Heart right ventricle (tissue), 16 donors: ENCODE measurements at regions not wholly inside any gene's neighbourhood (a gene's known extent, or its start where the extent isn't known, plus 50 kb on each side); places are given as distances from the start of the nearest gene placed in this dataset.
A peak's percentile ranks its signal among the peaks of the same experiment; 100 is the strongest.

Experiments
- ATAC-seq, 8 donors: fragments of 200-7000 bp; cut with Tn5 transposase; one replicate each; pipeline ENCODE4 v1.9.1; 2020; ENCODE audit warnings: mild to moderate bottlenecking in 8 of 8, moderate library complexity in 8 of 8, moderate number of reproducible peaks in 1 of 8
- DNase-seq, 2 donors: peaks; one replicate each; pipeline ENCODE4 v3.0.0-alpha.2; 2020
- H3K27ac ChIP-seq, 10 donors: fragments of 200-600 bp; sonication (generic) in 2 of 10; one replicate each; pipeline versions ENCODE4 v1.5.0 to v1.8.0; 2020 to 2022; ENCODE audit warnings: mild to moderate bottlenecking in 3 of 10
- H3K27me3 ChIP-seq, 7 donors: fragments of 200-600 bp; one replicate each; pipeline ENCODE4 v1.8.0; 2021 to 2022; ENCODE audit warnings: mild to moderate bottlenecking in 2 of 7
- H3K36me3 ChIP-seq, 9 donors: fragments of 200-600 bp; sonication (generic) in 1 of 9; one replicate each; pipeline versions ENCODE4 v1.5.0 to v1.8.0; 2020 to 2022; ENCODE audit warnings: mild to moderate bottlenecking in 2 of 9
- H3K4me1 ChIP-seq, 9 donors: fragments of 200-600 bp; sonication (generic) in 1 of 9; one replicate each; pipeline versions ENCODE4 v1.5.0 to v1.8.0; 2020 to 2022; ENCODE audit warnings: mild to moderate bottlenecking in 4 of 9
- H3K4me3 ChIP-seq, 10 donors: fragments of 200-600 bp; sonication (generic) in 2 of 10; one replicate each; pipeline versions ENCODE4 v1.5.0 to v1.8.0; 2020 to 2022; ENCODE audit warnings: mild to moderate bottlenecking in 7 of 10, moderate library complexity in 2 of 10
- H3K9me3 ChIP-seq, 11 donors: fragments of 200-600 bp in 10 of 11; sonication (generic) in 2 of 11; one replicate each; pipeline versions ENCODE4 v1.5.0 to v1.8.0; 2013 to 2022; ENCODE audit warnings: mild to moderate bottlenecking in 2 of 11, control low read depth in 1 of 11, moderate library complexity in 1 of 11
- CTCF ChIP-seq, 9 donors: fragments of 200-600 bp; sonication (generic) in 2 of 9; IDR thresholded peaks; one replicate each; pipeline versions ENCODE4 v1.5.0 to v1.8.0; 2021 to 2022; ENCODE audit warnings: antibody characterized with exemption in 9 of 9, mild to moderate bottlenecking in 5 of 9, moderate library complexity in 1 of 9
- WGBS, 2 donors: extraction: QIAGEN DNeasy Blood & Tissue Kit; methylation state at CpG; one replicate each; pipeline ENCODE4 v1.1.7; 2013; ENCODE audit warnings: inconsistent platforms in 1 of 2; 5-methylcytosine and 5-hydroxymethylcytosine counted together
- intact Hi-C, 10 donors: fragments of 100-400 bp; cut with DNase I; formaldehyde crosslinking; loops; one replicate each; pipeline versions ENCODE4 v1.11.1 to v1.14.2; 2022
- donor health status: Arrhythmogenic right ventricular cardiomyopathy.
- donor health status: ischemic (EF 13 %, LVEDD 7.1; RV severe dilation, severe dysfunction).
- donor health status: healthy with polysubstance abuse.
- donor health status: DM: no; HTN: yes; CAD: no.
- donor health status: DM: no; HTN: no; CAD: no.
- donor health status: ischemic (EF 25% LVEDD 6.9; RV normal size, moderate dysfunction).
- donor health status: ischemic (EF 25% LVEDD 5.7; RV mildly dilated, moderate dysfunction).
- donor health status: healthy.
- donor health status: DM: yes; HTN: yes; CAD: no.
- donor health status: Ischemic cardiomyopathy.
- donor health status: ischemic (EF 35%, LVEDD 5.7; RV mildly dilated, moderate dysfunction).
- donor health status: nonischemic (EF 11% LVEDD 7.7; RV severe dilation, severe dysfunction).
- donor health status: DM: yes; HTN: yes; CAD: no.
- donor health status: PGD.
- donor health status: ischemic (EF 29% LVEDD 5.4; RV normal size, mild dysfunction).
- donor health status: nonischemic (EF 23%, LVEDD 6.1; RV moderate dilation, normal function).

GRCh38 chr17:13400491-13400890 is 201.2 kb downstream of the HS3ST3A1 start:
- no peaks in the 10 kb centered on the region for H3K36me3 ChIP-seq
- H3K4me3 ChIP-seq: no peak overlapping the region
- intact Hi-C loops: no loop called here
- H3K27ac ChIP-seq: no peak overlapping the region
- H3K9me3 ChIP-seq: no peaks in the 10 kb centered on the region
- peaks cover 0 to 18% (median 10%) of the 10 kb centered on the region in 9 donors for H3K4me1 ChIP-seq
- 83 to 87% methylated on average over 2 of the region's 2 CpGs for WGBS, 2 donors
- ATAC-seq (no peak), DNase-seq (no peak)
- no peaks in the 10 kb centered on the region for H3K27me3 ChIP-seq
- no peak for TF ChIP-seq CTCF (IDR thresholded peaks at IDR 0.05)

- intact Hi-C loops: no loop called here
- ATAC-seq (peak in 4 of 8 donors; percentile 19 to 72 (median 36)), DNase-seq (no peak)
- Histone ChIP-seq H3K27ac (no peak overlapping the region), H3K4me3 (no peak overlapping the region), H3K36me3 (no peaks in the 10 kb centered on the region), H3K27me3 (no peaks in the 10 kb centered on the region), H3K4me1 (peaks cover 0 to 3% (median 0%) of the 10 kb centered on the region in 9 donors), H3K9me3 (no peaks in the 10 kb centered on the region)
- 41 to 66% methylated on average over 1 of the region's 1 CpG for WGBS, 2 donors
- no peak for TF ChIP-seq CTCF (IDR thresholded peaks at IDR 0.05)
These were observed 202.9 kb downstream of the HS3ST3A1 start for GRCh38 chr17:13398853-13399252.

DNA sequence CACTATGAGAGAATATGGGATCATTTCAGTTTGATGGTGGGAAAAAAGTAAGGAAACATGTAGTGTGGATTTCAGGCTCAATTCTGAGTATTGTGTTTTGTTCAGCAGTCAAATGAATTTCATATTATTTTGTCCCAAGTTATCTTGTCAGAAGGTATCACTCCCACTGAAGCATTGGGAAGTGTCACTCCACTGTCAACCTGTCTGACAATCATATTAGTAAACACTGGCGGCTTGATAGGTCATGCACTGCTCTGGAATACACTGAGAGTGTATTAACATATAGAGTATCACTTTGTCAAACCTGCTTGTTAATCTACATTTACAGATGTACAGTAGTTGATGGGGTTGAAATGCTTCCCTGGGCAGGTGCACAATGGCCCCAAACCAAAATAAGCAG is 203.6 kb downstream of the HS3ST3A1 start:
- Histone ChIP-seq H3K27me3 (no peaks in the 10 kb centered on the region), H3K4me1 (peaks cover 0 to 5% (median 0%) of the 10 kb centered on the region in 9 donors), H3K4me3 (no peak overlapping the region), H3K27ac (no peak overlapping the region), H3K36me3 (no peaks in the 10 kb centered on the region), H3K9me3 (no peaks in the 10 kb centered on the region)
- intact Hi-C loops: no loop called here
- WGBS, 2 donors: 88 to 94% methylated on average over 1 of the region's 1 CpG
- ATAC-seq: no peak
- no peak for TF ChIP-seq CTCF (IDR thresholded peaks at IDR 0.05)
- DNase-seq: no peak

- no peak for DNase-seq
- Histone ChIP-seq H3K27me3 (no peaks in the 10 kb centered on the region), H3K27ac (peak overlapping the region in 1 of 10 donors; percentile 70), H3K4me1 (peaks cover 0 to 5% (median 0%) of the 10 kb centered on the region in 9 donors), H3K9me3 (no peaks in the 10 kb centered on the region), H3K4me3 (no peak overlapping the region), H3K36me3 (no peaks in the 10 kb centered on the region)
- ATAC-seq: no peak
- intact Hi-C loops: no loop called here
- no peak for TF ChIP-seq CTCF (IDR thresholded peaks at IDR 0.05)
- WGBS, 2 donors: 68 to 86% methylated on average over 1 of the region's 1 CpG
These were observed 205.9 kb downstream of the HS3ST3A1 start for GRCh38 chr17:13395862-13396261.
